ELF-1 (cell line): ENCODE measurements at regions not wholly inside any gene's neighbourhood (a gene's known extent, or its start where the extent isn't known, plus 50 kb on each side); places are given as distances from the start of the nearest gene placed in this dataset.

Source experiments
- DNase-seq: peaks from one replicate; pipeline ENCODE4 v3.0.0-alpha.2; 2016; ENCODE audit warnings: low read depth, low spot score

- no peak for DNase-seq
Measured at GRCh38 chr6:112979830-112980229, 632.7 kb downstream of the RFPL4B start.

- no peak for DNase-seq
Measured at GRCh38 chr6:112980676-112981075, 633.5 kb downstream of the RFPL4B start.

GRCh38 chr6:112983713-112984261 is 636.7 kb downstream of the RFPL4B start:
- no peak for DNase-seq

GRCh38 chr6:112984899-112985298 is 637.8 kb downstream of the RFPL4B start:
- no peak for DNase-seq

- DNase-seq: no peak
Measured at GRCh38 chr6:112986321-112986720, 639.2 kb downstream of the RFPL4B start.

GRCh38 chr6:112988748-112989147 is 641.6 kb downstream of the RFPL4B start:
- DNase-seq: no peak

GRCh38 chr6:112990971-112991370 is 643.8 kb downstream of the RFPL4B start:
- DNase-seq: no peak

- DNase-seq: no peak
Measured at GRCh38 chr6:112991912-112992311, 644.8 kb downstream of the RFPL4B start.

- DNase-seq: no peak
Measured at GRCh38 chr6:112997421-112998085, 650.4 kb downstream of the RFPL4B start.

- DNase-seq: no peak
Measured at GRCh38 chr6:113004054-113004453, 656.9 kb downstream of the RFPL4B start.

GRCh38 chr6:113004470-113005270 is 657.5 kb downstream of the RFPL4B start:
- DNase-seq: no peak

GRCh38 chr6:113006494-113006893 is 659.4 kb downstream of the RFPL4B start:
- no peak for DNase-seq

- no peak for DNase-seq
Measured at GRCh38 chr6:113009682-113010081, 662.6 kb downstream of the RFPL4B start.

GRCh38 chr6:113010196-113010989 is 663.3 kb downstream of the RFPL4B start:
- DNase-seq: no peak

- DNase-seq: no peak
Measured at GRCh38 chr6:113011389-113011788, 664.3 kb downstream of the RFPL4B start.

GRCh38 chr6:113011801-113012200 is 664.7 kb downstream of the RFPL4B start:
- DNase-seq: no peak

GRCh38 chr6:113015249-113015648 is 668.1 kb downstream of the RFPL4B start:
- no peak for DNase-seq

GRCh38 chr6:113017353-113017752 is 670.2 kb downstream of the RFPL4B start:
- DNase-seq: no peak

- DNase-seq: no peak
Measured at GRCh38 chr6:113018351-113019151, 671.4 kb downstream of the RFPL4B start.

- no peak for DNase-seq
Measured at GRCh38 chr6:113019176-113019575, 672.0 kb downstream of the RFPL4B start.

- peak; percentile 1 for DNase-seq
Measured at GRCh38 chr6:113027780-113028179, 680.6 kb downstream of the RFPL4B start.
